ENCODE measurements at regions not wholly inside any gene's neighbourhood (a gene's known extent, or its start where the extent isn't known, plus 50 kb on each side); places are given as distances from the start of the nearest gene placed in this dataset.

DNA sequence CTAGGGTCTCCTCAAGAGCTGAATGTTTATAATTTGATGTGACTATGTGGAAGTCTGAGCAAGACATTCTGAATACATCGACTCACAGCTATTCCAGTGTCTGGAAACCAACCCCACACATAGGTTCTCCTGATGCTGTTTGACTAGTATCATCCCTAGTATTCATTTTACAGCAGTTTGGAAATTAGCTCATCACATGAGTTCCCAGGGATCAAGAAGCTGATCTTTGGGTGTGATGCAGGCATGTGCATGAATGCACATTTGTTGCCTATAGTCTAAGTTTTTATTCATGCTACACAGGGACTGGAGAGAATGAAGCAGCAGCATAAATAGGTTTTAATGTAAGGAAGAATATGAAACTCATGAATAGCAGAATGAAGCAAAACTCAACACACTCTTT, 284.3 kb upstream of the SPRED2 start:
- DNase-seq = no peak

DNA sequence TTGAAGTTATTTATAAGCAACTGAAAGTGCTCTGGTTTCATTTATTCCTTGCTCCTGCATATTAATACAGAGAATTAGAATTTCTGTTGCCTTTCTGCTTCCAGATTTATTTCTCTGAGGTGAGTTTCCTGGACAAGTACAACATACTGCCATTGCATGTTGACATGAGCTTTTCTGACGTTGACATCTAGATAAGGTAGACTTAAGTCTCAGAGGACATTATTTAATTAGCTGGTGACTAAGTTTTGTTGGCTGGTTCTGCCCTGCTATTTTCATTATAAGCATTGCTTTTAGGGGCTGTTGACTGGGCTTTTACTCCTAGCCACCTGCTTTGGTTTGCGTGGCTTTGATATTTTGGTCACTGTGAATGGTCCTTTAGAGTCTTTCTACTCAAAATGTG, 282.9 kb upstream of the SPRED2 start:
- no peak for DNase-seq

DNA sequence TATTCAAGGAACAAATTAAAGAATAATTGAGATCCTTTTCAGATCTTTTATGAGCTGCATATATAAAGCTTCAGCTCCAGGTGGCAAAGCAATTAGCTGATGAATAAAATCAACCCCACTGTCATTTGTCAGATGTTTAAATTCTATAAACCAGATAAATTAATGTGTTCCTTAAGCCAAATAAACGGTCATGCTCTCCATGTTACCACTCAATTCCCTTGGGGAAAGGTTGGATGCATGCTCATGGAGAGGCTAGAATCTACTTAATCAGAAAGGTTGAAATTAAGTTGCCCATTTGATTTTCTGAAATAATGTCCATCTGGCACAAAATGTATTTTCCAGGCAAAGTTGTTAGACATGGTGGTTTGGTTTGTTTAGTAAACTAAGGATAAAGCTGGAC, 282.5 kb upstream of the SPRED2 start:
- no peak for DNase-seq

DNA sequence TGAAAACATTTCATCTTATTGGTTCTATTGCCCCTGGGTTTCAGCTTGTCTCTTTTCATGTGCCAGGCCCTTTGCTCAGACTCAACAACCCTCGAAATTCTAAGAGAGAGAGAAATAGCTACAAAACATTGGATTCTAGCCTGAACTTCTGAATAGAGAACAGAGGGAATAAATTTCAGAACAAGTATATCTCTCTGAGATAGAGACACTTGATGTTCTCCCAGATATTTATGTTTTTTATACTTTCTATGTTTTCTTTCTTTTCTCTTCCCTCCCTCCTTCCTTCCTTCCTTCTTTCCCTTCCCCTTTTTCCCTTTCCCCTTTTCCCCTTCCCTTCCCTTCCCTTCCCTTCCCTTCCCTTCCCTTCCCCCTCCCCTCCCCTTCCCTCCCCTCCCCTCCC, 279.5 kb upstream of the SPRED2 start:
- DNase-seq = no peak

DNA sequence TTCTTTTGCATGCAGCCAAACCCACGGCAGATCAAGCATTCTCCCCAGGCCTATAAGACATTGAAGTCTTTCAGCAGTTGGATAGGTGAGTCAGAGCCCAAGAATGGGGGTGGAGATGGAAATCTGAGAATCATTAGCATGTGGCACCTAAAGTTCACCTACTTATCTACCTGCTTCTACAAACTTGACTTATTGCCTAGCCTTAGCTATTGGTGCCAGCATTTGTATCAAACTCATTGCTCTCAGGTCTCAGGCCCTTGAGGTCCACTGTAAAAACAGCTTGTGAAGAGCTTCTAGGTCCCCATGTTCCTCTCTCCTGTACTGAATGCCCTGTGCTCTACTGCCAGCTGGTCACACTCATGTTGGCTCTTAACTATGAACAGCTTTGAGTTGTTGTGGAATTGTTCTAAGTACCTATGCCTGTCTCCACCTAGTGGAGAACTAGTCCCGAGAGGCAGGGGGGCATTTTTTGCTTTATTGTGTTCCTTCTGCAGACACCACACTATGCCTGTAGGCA, 278.4 kb upstream of the SPRED2 start:
- no peak for DNase-seq

DNA sequence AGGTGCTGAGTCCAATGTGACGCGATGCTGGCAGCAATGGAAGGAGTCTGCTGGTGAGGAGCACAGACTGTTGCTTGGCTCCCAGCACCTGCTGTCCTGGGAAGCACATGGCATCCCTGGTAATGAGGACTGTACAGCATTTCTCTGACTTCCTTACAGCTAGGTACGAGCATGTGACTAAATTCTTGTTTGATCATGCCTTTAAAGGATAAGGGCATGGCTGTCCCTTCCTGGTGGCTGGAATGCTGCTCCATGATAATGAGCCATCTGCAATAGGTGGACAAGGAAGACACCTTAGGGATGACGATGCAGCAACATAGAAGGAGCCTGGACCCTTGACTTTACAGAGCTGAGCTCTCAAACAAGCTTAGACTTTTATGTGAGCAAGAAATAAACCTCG, 278.0 kb upstream of the SPRED2 start:
- DNase-seq = no peak

DNA sequence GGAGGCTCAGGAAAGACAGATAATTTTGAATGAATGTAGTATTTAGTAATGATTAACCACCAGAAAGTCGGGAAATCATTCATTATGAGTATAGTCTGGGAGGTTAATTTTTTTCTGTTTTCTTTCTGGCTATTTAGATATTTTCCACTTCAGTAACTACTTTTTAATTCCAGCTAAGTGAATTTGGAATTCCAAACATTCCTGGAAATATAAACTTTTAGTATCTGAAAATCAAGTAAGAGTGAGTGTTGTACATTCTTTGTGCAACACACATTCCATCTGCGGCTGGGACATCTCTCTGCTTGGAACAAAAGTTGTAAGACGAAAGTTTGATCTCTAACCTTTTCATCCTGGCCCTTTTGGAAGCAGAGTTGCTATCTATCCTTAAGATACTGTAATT, 275.7 kb upstream of the SPRED2 start:
- DNase-seq = no peak

DNA sequence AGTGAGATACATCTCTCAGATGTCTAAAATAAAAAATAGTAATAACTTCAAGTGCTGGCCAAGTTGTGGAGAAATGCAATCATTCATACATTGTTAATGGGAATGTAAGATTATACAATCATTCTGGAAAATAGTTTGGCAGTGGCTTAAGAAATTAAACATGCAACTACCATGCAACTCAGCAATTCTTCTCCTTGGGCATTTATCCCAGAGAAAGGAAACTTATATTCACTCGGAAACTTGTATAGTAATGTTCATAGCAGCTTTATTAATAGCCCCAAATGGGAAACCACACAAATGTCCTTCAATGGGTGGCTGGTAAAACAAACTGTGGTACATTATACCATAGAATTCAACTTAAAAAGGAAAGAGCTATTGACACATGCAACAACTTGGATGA, 274.0 kb upstream of the SPRED2 start:
- no peak for DNase-seq

DNA sequence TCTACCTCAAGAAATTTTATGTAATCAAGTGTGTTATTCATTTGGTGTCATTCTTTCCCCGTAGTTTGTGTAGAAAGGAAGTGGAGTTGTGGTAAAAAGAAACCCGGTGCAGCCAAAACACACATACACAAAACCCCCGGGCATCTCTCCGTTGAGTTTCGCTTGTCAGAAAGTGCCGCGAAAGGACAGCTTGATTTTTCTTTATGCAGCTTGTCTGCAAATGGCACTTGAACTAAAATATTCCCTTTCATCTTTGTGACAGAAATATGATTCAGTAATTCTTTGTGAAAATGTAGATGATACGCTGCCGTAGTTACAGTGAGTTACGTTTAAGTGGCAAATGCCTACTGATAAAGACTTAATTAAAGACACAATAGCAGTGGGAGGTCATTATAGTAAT, 268.8 kb upstream of the SPRED2 start:
- no peak for DNase-seq

DNA sequence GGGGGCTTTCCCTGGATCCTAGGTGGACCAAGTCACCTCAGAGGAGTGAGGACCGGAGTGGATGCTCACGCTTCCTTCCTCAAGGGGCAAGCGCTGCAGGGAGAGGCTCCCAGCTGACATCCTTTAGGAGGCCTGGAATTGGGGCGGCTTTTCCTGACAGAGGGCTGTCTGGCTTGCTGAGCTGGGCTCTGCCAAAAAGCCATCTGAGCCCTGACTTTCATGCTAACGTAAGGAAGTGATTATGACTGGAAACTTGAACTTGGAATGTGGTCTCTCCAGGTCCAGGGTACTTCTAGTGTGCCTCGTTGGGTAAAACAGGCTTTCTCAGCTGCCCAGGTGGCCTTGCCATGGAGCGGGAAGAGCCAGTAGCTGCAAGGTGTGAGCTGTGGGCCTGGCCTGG, 268.3 kb upstream of the SPRED2 start:
- DNase-seq = no peak

DNA sequence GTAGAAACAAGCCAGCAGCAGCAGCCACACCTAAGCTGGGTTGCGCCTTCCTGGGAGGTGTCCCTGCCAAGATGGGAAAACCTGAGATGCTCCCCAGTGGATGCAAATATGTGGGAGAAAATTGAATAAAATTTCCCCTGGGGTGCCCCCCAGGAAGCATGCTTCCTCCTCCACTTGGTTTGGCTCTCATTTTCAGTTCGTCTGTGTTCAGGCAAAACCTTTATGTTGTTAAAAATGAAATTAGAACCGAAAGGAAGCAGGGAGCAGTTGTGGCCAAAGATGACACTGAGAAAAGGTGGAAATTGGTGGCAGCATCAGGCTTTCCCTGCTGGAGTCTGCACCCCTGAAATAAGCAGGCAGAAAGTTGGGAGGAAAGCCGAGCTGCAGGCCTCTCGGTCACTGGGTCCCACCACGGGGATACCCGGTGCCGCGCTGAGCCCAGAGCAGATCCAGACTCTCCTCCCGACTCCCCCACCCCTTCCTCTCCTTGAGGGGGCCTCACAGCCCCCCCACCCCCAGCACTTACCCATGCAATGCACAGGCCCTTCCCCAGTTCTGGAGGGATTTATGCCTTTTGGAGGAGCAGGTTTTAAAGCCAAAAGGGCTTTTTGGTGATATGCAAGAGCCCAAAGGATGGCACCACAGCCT, 267.7 kb upstream of the SPRED2 start:
- no peak for DNase-seq

DNA sequence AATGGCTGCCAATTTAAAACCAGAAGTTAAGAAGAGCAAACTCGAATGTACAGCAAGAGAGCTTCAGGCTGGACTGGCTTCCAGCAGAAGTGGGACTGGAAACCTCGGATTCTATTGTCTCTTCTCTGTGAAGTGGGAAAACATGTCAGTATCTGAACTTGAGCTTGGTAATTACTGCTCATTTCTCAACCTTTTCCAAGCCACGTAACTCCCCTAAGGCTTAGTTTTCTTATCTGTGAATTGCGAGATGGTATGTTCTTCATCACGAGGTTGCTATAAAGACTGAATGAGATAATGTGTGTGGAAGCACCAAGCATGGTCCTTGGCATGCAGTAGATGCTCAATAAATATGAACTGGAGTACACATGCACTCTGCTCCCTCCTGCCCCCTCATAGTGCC, 259.4 kb upstream of the SPRED2 start:
- no peak for DNase-seq

DNA sequence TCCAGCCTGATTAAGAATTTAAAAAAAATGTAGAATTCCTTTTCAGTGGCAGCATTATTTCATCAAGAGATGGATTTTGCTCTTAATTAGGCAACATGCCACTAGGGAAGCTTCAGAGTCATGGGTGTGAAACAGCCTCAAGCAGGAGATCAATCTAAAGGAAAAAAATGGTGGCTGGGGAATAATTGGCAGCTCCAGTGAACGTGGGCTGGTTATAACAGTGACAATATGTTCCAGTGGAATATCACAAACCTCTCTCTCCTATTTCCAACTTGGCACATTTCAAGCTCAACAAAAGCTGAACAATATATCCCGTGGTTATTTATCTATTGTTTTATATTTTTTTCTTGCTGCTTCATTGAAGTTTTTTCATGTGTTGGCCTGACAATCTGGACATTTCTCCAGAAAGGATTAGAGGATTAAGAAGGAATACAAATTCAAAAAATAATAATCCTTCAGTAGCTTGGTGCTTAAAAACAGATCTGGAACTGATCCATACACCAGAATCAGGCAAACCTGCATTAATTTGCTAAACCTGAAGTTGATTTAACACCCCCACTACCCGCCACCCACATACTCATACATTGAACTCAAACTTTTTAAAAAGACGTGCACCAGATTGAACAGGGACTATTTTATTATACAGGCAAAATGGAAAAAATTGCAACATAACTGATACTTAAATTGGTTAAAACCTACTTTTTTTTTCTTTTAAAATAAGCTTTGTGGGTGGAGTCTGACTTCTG, 255.9 kb upstream of the SPRED2 start:
- no peak for DNase-seq

DNA sequence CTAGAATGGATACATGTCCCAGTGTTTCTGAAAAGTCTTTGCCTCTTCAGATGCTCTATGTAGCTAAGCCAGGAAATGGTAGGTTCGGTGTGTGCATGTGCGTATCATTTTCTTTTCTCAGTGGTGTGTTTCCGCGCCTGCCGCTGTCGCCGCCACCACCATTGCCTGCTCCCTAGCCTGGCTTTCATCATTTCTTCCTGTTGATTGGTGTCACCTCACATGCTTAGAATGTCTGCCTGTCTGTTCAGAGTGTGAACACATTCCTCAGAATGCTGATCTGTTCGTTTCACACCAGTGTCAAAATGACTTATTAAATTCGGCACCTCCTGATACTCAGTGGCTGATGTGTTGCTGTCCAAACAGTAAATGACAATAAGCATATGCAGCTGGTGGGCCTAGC, 255.2 kb upstream of the SPRED2 start:
- no peak for DNase-seq

DNA sequence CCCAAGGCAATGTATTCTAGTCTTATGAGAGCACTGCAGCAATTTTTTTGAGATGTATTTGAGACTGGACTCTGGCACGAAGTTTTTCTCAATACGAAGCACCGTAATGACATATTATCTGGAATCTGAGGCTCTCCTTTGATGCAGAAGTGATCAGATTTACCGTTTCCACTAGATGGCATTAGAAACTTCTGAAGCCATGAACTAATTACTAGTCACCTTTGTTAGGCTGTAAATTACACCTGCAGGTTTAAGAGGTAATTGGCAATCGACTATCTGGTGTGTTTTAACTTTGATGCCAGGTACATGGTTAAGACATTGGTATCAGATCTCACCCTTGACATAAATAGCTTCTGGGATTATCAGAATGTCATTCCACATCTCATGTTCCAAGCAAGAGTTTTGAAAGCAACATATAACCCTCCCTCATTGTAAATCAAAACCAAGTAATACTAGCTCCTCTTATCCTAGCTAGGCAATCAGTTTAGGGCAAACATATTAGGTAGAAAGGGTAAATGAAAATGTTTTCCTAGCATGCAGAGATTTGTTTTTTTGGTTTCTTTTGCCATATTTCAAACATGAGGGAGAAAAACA, 254.6 kb upstream of the SPRED2 start:
- DNase-seq = no peak

DNA sequence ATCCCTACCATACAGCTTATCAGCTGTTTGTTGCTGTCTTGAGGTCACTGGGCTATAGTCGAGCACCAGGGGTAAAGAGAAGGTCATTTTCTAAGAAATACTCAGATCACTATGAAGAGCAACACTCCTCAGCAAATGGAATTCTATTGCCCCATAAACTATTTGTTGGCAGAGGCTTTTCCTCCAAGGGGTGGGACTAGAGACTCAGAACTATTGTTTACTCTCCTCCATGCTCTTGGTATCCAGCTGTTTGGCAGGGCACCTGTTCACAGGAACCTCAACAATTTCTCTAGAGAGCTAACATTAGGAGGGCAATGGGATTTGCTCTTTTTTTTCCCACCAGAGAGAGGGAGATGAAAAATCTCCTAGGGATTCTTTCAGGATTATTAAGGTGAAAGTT, 249.1 kb upstream of the SPRED2 start:
- no peak for DNase-seq

DNA sequence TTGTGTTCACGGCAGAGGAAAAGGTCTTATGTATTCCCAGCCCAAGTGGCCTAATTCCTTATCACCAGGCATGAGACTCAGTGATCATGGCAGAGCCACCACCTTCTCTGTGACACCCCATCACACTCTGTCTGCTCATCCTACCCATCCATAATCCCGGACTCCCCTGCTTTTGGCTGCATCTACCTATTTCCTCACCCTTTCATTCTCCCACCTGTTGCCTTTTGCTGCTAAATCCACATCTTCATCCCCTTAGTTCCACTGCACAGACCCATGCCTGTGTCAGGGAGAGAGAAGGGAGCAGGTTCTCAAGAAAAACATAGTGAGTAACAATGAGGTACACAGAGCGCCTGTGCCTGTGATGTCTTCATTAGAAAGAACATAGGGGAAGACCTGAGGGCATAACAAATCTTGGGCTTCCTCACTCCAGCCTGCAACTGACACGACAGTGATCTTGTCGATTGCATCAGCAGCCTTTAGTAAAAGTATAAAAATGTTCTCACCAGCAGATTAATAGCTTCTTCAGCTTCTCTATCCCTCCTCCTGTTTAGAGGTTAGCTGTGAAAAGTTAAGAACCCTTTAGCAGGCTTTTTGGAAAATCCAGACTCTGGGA, 246.5 kb upstream of the SPRED2 start:
- no peak for DNase-seq

DNA sequence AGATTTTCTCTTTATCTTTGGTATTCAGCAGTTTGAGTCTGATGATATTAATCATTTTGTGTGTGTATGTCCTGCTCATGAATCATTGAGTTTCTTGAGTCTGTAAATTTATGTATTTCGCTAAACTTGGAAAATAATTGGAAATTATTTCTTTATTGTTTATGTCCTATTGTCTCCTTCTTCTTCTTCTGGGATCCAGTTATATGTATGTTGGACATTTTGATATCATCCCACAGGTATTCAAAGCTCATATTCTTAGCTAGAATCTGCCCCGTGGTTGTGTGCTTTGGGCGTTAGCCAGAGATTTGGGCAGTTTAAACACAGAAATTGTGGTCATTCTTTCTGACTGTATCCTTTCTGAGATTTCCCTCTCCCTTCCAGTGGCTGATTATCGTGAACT, 243.0 kb upstream of the SPRED2 start:
- DNase-seq = no peak

DNA sequence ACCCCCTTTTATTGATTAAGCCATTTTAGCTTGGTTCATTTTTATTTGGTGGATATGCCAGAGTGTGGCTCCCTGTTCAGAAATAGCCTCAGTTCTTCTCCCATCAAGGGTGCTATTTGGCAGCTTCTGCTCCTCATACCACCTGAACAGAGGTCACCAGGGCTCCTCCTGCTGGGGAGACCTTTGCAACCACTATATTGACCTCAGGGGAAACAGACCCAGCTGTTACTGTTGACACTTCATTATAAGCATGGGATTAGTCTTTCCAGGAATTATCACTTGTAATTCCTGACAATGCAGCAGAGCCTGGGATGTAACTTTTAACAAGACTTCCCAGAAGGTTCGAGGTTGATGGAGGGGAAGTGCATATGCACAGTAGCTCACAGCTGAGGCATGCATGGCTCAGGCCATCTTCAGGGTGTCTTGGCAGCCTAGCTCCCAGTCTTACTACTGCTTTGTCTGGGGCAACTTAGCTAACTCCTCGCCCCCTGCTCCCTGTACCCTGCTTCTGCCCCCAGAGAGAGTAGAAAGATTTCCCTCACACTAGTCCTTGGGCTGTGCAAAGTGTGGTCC, 239.4 kb upstream of the SPRED2 start:
- DNase-seq = no peak

DNA sequence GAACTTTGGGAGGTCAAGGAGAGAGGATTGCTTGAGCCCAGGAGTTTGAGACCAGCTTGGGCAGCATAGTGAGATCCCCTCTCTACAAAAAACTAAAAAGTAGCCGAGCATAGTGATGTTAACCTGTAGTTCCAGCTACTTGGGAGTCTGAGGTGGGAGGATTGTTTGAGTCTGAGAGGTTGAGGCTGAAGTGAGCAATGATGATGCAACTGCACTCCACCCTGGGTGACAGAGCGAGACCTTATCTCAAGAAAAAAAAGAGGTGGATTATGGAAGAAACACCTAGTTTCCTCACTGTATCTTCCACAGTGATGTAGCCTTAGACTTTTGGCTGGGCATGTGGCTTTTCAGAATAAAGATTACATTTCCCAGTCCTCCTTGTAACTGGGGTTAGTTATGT, 237.2 kb upstream of the SPRED2 start:
- DNase-seq = no peak

DNA sequence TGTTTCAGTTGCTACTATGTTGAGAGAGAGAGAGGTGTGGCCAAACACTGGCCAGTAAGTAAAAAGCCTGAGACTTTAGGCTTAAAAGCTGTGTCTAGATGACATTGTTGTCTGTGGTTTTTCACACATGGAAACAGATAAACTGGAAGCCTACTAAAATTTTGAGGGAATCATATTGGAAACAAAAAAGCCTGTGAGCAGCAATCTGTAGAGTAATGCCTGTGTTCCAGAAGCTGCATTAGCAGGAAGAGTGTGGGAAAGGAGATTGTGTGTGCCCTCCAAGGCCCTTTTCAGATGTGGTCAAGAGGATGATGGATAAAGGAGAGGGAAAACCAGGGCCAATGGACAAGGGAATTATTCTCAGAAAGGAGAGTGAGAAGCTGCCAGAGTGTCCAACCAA, 236.3 kb upstream of the SPRED2 start:
- DNase-seq = no peak

DNA sequence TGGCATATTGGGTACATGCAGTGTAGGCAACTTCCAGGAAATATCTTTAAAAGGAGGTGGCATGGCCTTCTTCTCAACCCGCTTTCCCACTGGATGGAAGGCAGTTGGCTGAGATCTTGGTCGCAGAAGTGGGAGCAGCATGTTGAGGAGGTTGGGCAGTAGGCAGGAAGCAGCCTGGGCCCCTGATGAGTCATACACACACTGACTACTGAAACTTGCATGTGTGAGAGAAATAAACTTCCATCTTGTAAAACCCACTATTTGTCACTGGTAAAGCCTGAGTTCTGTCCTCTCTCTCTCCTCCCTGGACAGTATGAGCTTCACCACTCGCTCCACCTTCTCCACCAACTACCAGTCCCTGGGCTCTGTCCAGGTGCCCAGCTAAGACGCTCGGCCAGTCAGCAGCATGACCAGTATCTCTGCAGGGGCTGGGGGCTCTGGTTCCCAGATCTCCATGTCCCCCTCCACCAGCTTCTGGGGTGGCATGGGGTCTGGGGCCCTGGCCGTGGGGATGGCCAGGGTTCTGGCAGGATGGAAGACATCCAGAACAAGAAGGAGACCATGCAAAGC, 233.8 kb upstream of the SPRED2 start:
- DNase-seq = peak; percentile 27

DNA sequence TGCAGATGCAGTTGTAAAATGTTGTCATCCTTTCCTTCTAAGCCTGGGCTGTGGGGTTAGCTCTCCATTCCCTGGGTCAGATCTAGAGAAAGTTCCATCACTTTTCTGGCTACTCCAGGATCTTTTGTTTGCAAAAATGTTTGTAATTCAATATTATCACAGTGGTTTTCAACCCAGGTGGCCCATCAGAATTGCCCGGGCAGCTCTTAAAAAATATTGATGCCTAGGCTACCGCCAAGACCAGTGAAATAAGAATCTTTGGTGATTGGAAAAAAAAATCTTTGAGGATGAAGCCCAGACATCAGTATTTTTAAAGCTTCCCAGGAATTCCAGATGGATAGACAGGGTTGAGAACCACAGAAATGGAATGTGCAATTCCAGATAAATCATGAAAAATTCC, 232.5 kb upstream of the SPRED2 start:
- DNase-seq = no peak

Data from suppressor macrophage treated with lipopolysaccharide for 4 hours (primary cell).